Body of pancreas (tissue), 4 donors: ENCODE measurements at regions not wholly inside any gene's neighbourhood (a gene's known extent, or its start where the extent isn't known, plus 50 kb on each side); places are given as distances from the start of the nearest gene placed in this dataset.
A peak's percentile ranks its signal among the peaks of the same experiment; 100 is the strongest.

Source experiments
- ATAC-seq: fragments of 150-250 bp; one replicate; pipeline ENCODE4 v1.9.1; 2016
- DNase-seq, 4 donors: peaks; one replicate each; pipeline ENCODE4 v3.0.0-alpha.2; 2019
- H3K27ac ChIP-seq, 4 donors: fragments of 200-600 bp; sonication (generic); 1 replicate in 3 of 4; 2 replicates in 1 of 4; pipeline versions ENCODE4 v1.5.1 to v1.6.1; 2016 to 2019; ENCODE audit warnings: mild to moderate bottlenecking in 1 of 4, mixed read lengths in 1 of 4, moderate library complexity in 1 of 4
- H3K27me3 ChIP-seq, 2 donors: fragments of 200-600 bp; sonication (generic); one replicate each; pipeline ENCODE4 v1.6.0; 2016; ENCODE audit warnings: mild to moderate bottlenecking in 1 of 2
- H3K36me3 ChIP-seq, 2 donors: fragments of 200-600 bp; sonication (generic); replicated peaks in 1 of 2; 2 replicates each; pipeline ENCODE4 v1.5.1; 2016; ENCODE audit warnings: low read depth in 2 of 2; ENCODE audit not compliant: insufficient read depth in 1 of 2
- H3K4me1 ChIP-seq: fragments of 200-600 bp; sonication (generic); one replicate; pipeline ENCODE4 v1.6.0; 2016
- H3K4me3 ChIP-seq, 2 donors: fragments of 200-600 bp; sonication (generic); 1 replicate in 1 of 2; 2 replicates in 1 of 2; pipeline ENCODE4 v1.5.1; 2016 to 2019
- H3K9me3 ChIP-seq, 3 donors: fragments of 200-600 bp; sonication (generic); 1 replicate in 2 of 3; 2 replicates in 1 of 3; pipeline ENCODE4 v1.5.1; 2016
- CTCF ChIP-seq, 7 experiments: fragments of 450-650 bp in 4 of 7; fragments of 200-600 bp in 3 of 7; sonication (generic) in 3 of 7; IDR thresholded peaks; one replicate each; pipeline ENCODE4 v1.5.1; 2016 to 2019; ENCODE audit warnings: antibody characterized with exemption in 7 of 7
- POLR2A ChIP-seq, 3 donors: fragments of 450-650 bp; IDR thresholded peaks; one replicate each; pipeline ENCODE4 v1.6.1; 2016; ENCODE audit warnings: antibody characterized with exemption in 3 of 3, mild to moderate bottlenecking in 2 of 3
- WGBS, 2 donors: methylation state at CpG; one replicate each; pipeline ENCODE4 v1.1.5; 2017; 5-methylcytosine and 5-hydroxymethylcytosine counted together
- intact Hi-C: fragments of 100-400 bp; cut with DNase I; formaldehyde crosslinking; loops from one replicate; pipeline ENCODE4 v1.15.1; 2023

DNA sequence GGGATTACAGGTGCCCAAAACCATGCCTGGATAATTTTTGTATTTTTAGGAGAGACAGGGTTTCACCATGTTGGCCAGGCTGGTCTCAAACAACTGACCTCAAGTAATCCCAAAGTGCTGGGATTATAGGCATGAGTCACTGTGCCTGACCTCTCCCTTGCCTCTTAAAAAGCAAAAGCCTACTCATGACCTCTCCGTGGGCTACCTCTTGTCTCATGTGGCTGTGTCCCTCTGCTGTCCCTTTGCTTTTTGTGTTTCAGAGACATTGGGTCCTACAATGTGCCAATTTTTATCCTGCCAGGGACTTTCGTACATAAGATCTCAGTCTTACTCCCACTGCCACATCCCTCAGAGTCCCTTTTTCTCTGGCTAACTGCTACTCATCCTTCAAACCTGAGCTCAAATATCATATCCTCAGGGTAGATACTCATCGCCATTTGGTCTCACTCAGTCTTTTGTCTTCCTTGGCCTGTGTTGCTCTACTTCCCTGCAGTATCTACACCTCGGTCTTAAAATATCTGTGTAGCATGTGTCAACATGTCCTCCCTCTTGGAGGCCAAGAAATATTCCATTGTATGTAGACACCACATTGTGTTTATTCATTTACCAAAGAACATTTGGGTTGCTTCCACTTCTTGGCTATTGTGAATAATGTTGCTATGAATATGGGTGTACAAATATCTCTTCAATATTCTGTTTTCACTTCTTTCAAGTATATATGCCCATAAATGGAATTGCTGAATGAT, 465.0 kb upstream of the KLF6 start:
- Histone ChIP-seq H3K9me3 (no peaks in the 10 kb centered on the region), H3K27ac (no peak overlapping the region), H3K36me3 (no peaks in the 10 kb centered on the region), H3K4me3 (no peak overlapping the region), H3K27me3 (no peaks in the 10 kb centered on the region), H3K4me1 (no peaks in the 10 kb centered on the region)
- 64 to 69% methylated on average over 4 of the region's 4 CpGs for WGBS, 2 donors
- TF ChIP-seq CTCF (IDR thresholded peaks at IDR 0.05) (no peak), POLR2A (IDR thresholded peaks at IDR 0.05) (no peak)
- intact Hi-C loops = no loop called here
- DNase-seq = no peak
- no peak for ATAC-seq

DNA sequence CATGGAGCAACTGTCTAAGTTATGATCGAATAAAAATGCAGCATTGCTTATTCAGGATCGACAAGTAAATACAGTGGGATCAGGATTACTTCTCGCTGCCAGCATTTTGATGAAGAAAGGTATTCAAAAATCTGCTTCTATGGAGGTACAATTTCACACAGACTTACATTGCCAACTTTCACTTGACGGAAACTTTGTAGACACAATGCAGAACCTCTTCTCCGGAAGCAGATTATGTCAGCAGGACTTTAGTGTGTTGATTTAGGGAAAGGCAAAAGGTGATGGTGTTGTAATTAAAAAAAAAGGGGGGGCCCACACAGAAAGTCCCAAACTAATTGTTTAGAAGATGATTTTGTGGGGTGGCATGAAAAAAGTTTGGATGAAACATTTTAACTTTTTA, 462.4 kb upstream of the KLF6 start:
- Histone ChIP-seq H3K9me3 (no peaks in the 10 kb centered on the region), H3K4me3 (no peak overlapping the region), H3K27me3 (no peaks in the 10 kb centered on the region), H3K4me1 (no peaks in the 10 kb centered on the region), H3K36me3 (no peaks in the 10 kb centered on the region), H3K27ac (no peak overlapping the region)
- intact Hi-C loops = no loop called here
- 66 to 72% methylated on average over 5 of the region's 5 CpGs for WGBS, 2 donors
- DNase-seq (no peak), ATAC-seq (no peak)
- TF ChIP-seq CTCF (IDR thresholded peaks at IDR 0.05) (no peak), POLR2A (IDR thresholded peaks at IDR 0.05) (no peak)

DNA sequence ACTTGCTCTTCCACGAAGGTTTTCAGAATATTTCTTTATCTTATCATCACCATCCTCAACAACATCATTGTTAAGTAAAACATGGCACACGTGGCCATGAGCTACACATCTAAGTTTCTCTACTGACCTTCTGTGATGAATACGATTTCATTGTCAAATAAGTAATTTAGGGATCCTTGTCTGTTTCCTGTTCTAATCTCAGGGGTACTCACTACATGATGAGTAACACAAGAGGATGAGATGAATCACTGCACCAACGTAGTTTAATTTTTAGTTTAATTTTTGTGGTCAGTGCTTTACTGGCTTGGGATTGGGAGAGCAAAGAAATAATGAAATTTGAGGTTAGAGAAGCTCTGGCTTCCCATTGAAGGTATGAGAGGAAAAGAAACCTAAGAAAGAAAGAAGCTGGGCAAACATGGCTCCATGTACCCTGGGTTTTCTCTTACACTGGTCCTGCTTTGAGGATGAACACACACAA, 461.9 kb upstream of the KLF6 start:
- intact Hi-C loops = no loop called here
- ATAC-seq = no peak

GRCh38 chr10:4243651-4244050, 458.6 kb upstream of the KLF6 start:
- Histone ChIP-seq H3K4me1 (no peaks in the 10 kb centered on the region), H3K36me3 (no peaks in the 10 kb centered on the region), H3K9me3 (no peaks in the 10 kb centered on the region), H3K27ac (peak overlapping the region in 1 of 4 donors; percentile 68), H3K27me3 (no peaks in the 10 kb centered on the region), H3K4me3 (no peak overlapping the region)
- WGBS, 2 donors = 37 to 48% methylated on average over 1 of the region's 1 CpG
- DNase-seq (peak in 1 of 4 donors; percentile 24), ATAC-seq (no peak)
- TF ChIP-seq POLR2A (IDR thresholded peaks at IDR 0.05) (no peak), CTCF (IDR thresholded peaks at IDR 0.05) (no peak)
- intact Hi-C loops = no loop called here

More for the DNA sequence above, 461.9 kb upstream of the KLF6 start:
- DNase-seq = no peak
- Histone ChIP-seq H3K27me3 (no peaks in the 10 kb centered on the region), H3K36me3 (no peaks in the 10 kb centered on the region), H3K27ac (no peak overlapping the region), H3K4me3 (no peak overlapping the region), H3K9me3 (no peaks in the 10 kb centered on the region), H3K4me1 (no peaks in the 10 kb centered on the region)
- 27 to 35% methylated on average over 4 of the region's 4 CpGs for WGBS, 2 donors
- TF ChIP-seq CTCF (IDR thresholded peaks at IDR 0.05) (no peak), POLR2A (IDR thresholded peaks at IDR 0.05) (no peak)

- no peak overlapping the region for H3K4me3 ChIP-seq
- 67 to 80% methylated on average over 6 of the region's 6 CpGs for WGBS, 2 donors
- H3K27ac ChIP-seq = peak overlapping the region in 2 of 4 donors; percentile 56 to 68
- TF ChIP-seq CTCF (IDR thresholded peaks at IDR 0.05) (no peak), POLR2A (IDR thresholded peaks at IDR 0.05) (no peak)
- H3K9me3 ChIP-seq = no peaks in the 10 kb centered on the region
- no peak for DNase-seq
- H3K27me3 ChIP-seq = no peaks in the 10 kb centered on the region
- no peaks in the 10 kb centered on the region for H3K36me3 ChIP-seq
- no peak for ATAC-seq
- intact Hi-C loops = no loop called here
- no peaks in the 10 kb centered on the region for H3K4me1 ChIP-seq
These were observed 458.2 kb upstream of the KLF6 start for GRCh38 chr10:4243169-4243568.
